NCI-H82 treated with DMSO at 0.1 percent for 48 hours (cell line): ENCODE measurements at regions not wholly inside any gene's neighbourhood (a gene's known extent, or its start where the extent isn't known, plus 50 kb on each side); places are given as distances from the start of the nearest gene placed in this dataset.

Experiments
- DNase-seq: peaks from one replicate; lab custom pipeline; 2025; ENCODE audit not compliant: unreplicated experiment; lab: John Stamatoyannopoulos, UW

GRCh38 chr17:79361221-79361734 is 249.6 kb downstream of the RBFOX3 start:
- no peak for DNase-seq

GRCh38 chr17:79360196-79360595 is 250.7 kb downstream of the RBFOX3 start:
- no peak for DNase-seq

- no peak for DNase-seq
Observed at GRCh38 chr17:79356839-79357447, 253.9 kb downstream of the RBFOX3 start.

- no peak for DNase-seq
Observed at GRCh38 chr17:79355165-79355564, 255.7 kb downstream of the RBFOX3 start.

GRCh38 chr17:79354173-79354820 is 256.6 kb downstream of the RBFOX3 start:
- DNase-seq: no peak

GRCh38 chr17:79353548-79353947 is 257.3 kb downstream of the RBFOX3 start:
- DNase-seq: no peak

- no peak for DNase-seq
Observed at GRCh38 chr17:79353016-79353415, 257.8 kb downstream of the RBFOX3 start.

GRCh38 chr17:79350533-79350932 is 260.3 kb downstream of the RBFOX3 start:
- no peak for DNase-seq

GRCh38 chr17:79349506-79350400 is 261.1 kb downstream of the RBFOX3 start:
- no peak for DNase-seq

- no peak for DNase-seq
Observed at GRCh38 chr17:79342376-79342775, 267.8 kb downstream of the ENGASE start.

- DNase-seq: no peak
Observed at GRCh38 chr17:79341816-79342215, 267.2 kb downstream of the ENGASE start.

- no peak for DNase-seq
Observed at GRCh38 chr17:79341222-79341780, 266.7 kb downstream of the ENGASE start.

- no peak for DNase-seq
Observed at GRCh38 chr17:79340333-79341221, 266.0 kb downstream of the ENGASE start.

- DNase-seq: no peak
Observed at GRCh38 chr17:79339321-79339720, 264.7 kb downstream of the ENGASE start.

GRCh38 chr17:79338604-79339003 is 264.0 kb downstream of the ENGASE start:
- DNase-seq: no peak

- DNase-seq: no peak
Observed at GRCh38 chr17:79338152-79338551, 263.5 kb downstream of the ENGASE start.

GRCh38 chr17:79337053-79337452 is 262.4 kb downstream of the ENGASE start:
- DNase-seq: no peak

- DNase-seq: no peak
Observed at GRCh38 chr17:79335456-79335855, 260.8 kb downstream of the ENGASE start.

GRCh38 chr17:79332011-79332554 is 257.5 kb downstream of the ENGASE start:
- DNase-seq: no peak

- no peak for DNase-seq
Observed at GRCh38 chr17:79331492-79331891, 256.9 kb downstream of the ENGASE start.
